DND-41 (cell line): ENCODE measurements at regions not wholly inside any gene's neighbourhood (a gene's known extent, or its start where the extent isn't known, plus 50 kb on each side); places are given as distances from the start of the nearest gene placed in this dataset.

Experiments used
- EZH2 ChIP-seq: IDR thresholded peaks from 3 replicates; pipeline ENCODE4 v1.6.1; 2012; ENCODE audit warnings: borderline replicate concordance, low read depth, mild to moderate bottlenecking, moderate library complexity, low read length, inconsistent platforms; ENCODE audit not compliant: severe bottlenecking
- TF ChIP-seq, protein P1 (sequence below): IDR thresholded peaks from 2 replicates; pipeline ENCODE4 v1.5.1; 2012; ENCODE audit warnings: borderline replicate concordance, low read length, moderate library complexity, mild to moderate bottlenecking; ENCODE audit not compliant: poor library complexity, severe bottlenecking; ENCODE audit errors: extremely low read depth

DNA sequence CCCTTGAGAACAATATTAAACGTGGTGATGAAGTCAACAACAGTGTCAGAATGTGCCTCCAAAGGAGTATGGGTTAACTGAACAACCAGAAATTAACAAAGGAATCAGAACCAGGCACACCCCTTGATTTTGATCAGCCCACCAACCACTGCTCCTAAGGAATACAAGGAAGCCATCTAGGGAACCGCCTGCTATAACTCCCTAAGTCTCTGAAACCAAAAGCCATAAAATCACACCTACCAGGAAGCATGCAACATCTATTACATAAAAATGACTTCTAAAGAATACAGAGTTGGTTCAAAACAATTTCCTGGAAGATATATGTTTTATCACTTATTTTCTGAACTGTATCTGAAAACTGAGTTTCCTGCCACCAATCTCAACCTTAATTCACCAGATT, 360.0 kb downstream of the EPHA4 start:
- TF ChIP-seq, protein P1, sequence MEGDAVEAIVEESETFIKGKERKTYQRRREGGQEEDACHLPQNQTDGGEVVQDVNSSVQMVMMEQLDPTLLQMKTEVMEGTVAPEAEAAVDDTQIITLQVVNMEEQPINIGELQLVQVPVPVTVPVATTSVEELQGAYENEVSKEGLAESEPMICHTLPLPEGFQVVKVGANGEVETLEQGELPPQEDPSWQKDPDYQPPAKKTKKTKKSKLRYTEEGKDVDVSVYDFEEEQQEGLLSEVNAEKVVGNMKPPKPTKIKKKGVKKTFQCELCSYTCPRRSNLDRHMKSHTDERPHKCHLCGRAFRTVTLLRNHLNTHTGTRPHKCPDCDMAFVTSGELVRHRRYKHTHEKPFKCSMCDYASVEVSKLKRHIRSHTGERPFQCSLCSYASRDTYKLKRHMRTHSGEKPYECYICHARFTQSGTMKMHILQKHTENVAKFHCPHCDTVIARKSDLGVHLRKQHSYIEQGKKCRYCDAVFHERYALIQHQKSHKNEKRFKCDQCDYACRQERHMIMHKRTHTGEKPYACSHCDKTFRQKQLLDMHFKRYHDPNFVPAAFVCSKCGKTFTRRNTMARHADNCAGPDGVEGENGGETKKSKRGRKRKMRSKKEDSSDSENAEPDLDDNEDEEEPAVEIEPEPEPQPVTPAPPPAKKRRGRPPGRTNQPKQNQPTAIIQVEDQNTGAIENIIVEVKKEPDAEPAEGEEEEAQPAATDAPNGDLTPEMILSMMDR: no peak
- TF ChIP-seq EZH2: no peak
